IMR-90 (cell line): ENCODE measurements at regions not wholly inside any gene's neighbourhood (a gene's known extent, or its start where the extent isn't known, plus 50 kb on each side); places are given as distances from the start of the nearest gene placed in this dataset.

Source experiments
- ATAC-seq: fragments of 200-7000 bp; cut with Tn5 transposase; 2 replicates; pipeline ENCODE4 v1.9.1; 2020; ENCODE audit warnings: low read depth, mild to moderate bottlenecking, moderate library complexity
- BruUV-seq: library from RNA; stranded (reverse); fragments of 400-500 nt; replicated peaks from 2 replicates; lab custom pipeline; 2021; lab: Mats Ljungman, UMichigan
- CTCF ChIA-PET: fragments of 300-600 bp; formaldehyde crosslinking; extraction: SDS; loops from one replicate; lab custom pipeline; 2021; ENCODE audit warnings: antibody characterized with exemption; lab: Yijun Ruan, JAX
- POLR2A ChIA-PET: fragments of 300-600 bp; sonication (Branson Sonifier 250); formaldehyde crosslinking; loops from one replicate; lab custom pipeline; 2022; ENCODE audit warnings: antibody characterized with exemption; ENCODE audit not compliant: unreplicated experiment; lab: Charles Lee
- DNase-seq: peaks from one replicate; pipeline ENCODE4 v3.0.0; 2013
- H2AFZ ChIP-seq: replicated peaks from 2 replicates; pipeline ENCODE3; 2013; ENCODE audit warnings: low read length, mild to moderate bottlenecking; ENCODE audit not compliant: poor library complexity
- H2AK5ac ChIP-seq: 2 replicates; pipeline ENCODE4 v1.6.1; 2013; ENCODE audit warnings: low read depth, low read length, inconsistent platforms
- H2AK9ac ChIP-seq: replicated peaks from 2 replicates; pipeline ENCODE3; 2013; ENCODE audit warnings: mild to moderate bottlenecking, low read depth, low read length, moderate library complexity; ENCODE audit not compliant: poor library complexity
- H2BK120ac ChIP-seq: 2 replicates; pipeline ENCODE4 v1.6.1; 2013; ENCODE audit warnings: low read depth, low read length, inconsistent platforms
- H2BK15ac ChIP-seq: 3 replicates; pipeline ENCODE4 v1.6.1; 2013; ENCODE audit warnings: low read depth, low read length, inconsistent platforms
- H2BK20ac ChIP-seq: 2 replicates; pipeline ENCODE4 v1.6.1; 2013; ENCODE audit warnings: low read depth, mild to moderate bottlenecking, inconsistent platforms, low read length, moderate library complexity
- H2BK5ac ChIP-seq: 2 replicates; pipeline ENCODE4 v1.6.1; 2013; ENCODE audit warnings: mild to moderate bottlenecking, low read depth, low read length, inconsistent platforms; ENCODE audit not compliant: poor library complexity, severe bottlenecking
- H3K14ac ChIP-seq: replicated peaks from 2 replicates; pipeline ENCODE4 v1.6.1; 2013; ENCODE audit warnings: low read depth, low read length, inconsistent platforms
- H3K18ac ChIP-seq: 2 replicates; pipeline ENCODE4 v1.6.1; 2013; ENCODE audit warnings: low read depth, low read length, control low read depth
- H3K23ac ChIP-seq: 2 replicates; pipeline ENCODE4 v1.6.1; 2013; ENCODE audit warnings: low read depth, low read length, inconsistent platforms
- H3K27ac ChIP-seq: 2 replicates; pipeline ENCODE4 v1.5.1; 2013; ENCODE audit warnings: mild to moderate bottlenecking, control low read depth, low read length; ENCODE audit not compliant: insufficient read depth
- H3K27me3 ChIP-seq: 2 replicates; pipeline ENCODE4 v1.6.1; 2013; ENCODE audit warnings: low read length; ENCODE audit not compliant: control insufficient read depth, insufficient read depth
- H3K36me3 ChIP-seq: 2 replicates; pipeline ENCODE4 v1.6.1; 2013; ENCODE audit warnings: low read length, mixed read lengths; ENCODE audit not compliant: control insufficient read depth, insufficient read depth
- H3K4ac ChIP-seq: 2 replicates; pipeline ENCODE4 v1.6.1; 2013; ENCODE audit warnings: low read depth, low read length, inconsistent platforms
- H3K4me1 ChIP-seq: 2 replicates; pipeline ENCODE4 v1.6.1; 2013; ENCODE audit warnings: low read length, mixed read lengths; ENCODE audit not compliant: control insufficient read depth, insufficient read depth
- H3K4me2 ChIP-seq: 2 replicates; pipeline ENCODE4 v1.6.1; 2013; ENCODE audit warnings: low read depth, mild to moderate bottlenecking, control low read depth, low read length, moderate library complexity
- H3K4me3 ChIP-seq: 2 replicates; pipeline ENCODE4 v1.5.1; 2013; ENCODE audit warnings: low read depth, mild to moderate bottlenecking, control low read depth, low read length, moderate library complexity; ENCODE audit not compliant: insufficient read depth
- H3K56ac ChIP-seq: 2 replicates; pipeline ENCODE4 v1.6.1; 2013; ENCODE audit warnings: low read length, inconsistent platforms; ENCODE audit not compliant: insufficient read depth; ENCODE audit errors: extremely low read depth
- H3K79me1 ChIP-seq, 2 experiments: 2 replicates each; pipeline ENCODE4 v1.6.1; 2013; ENCODE audit warnings: low read length in 2 of 2, inconsistent platforms in 1 of 2, low read depth in 1 of 2
- H3K9ac ChIP-seq: 2 replicates; pipeline ENCODE4 v1.6.1; 2013; ENCODE audit warnings: low read depth, low read length, control low read depth
- H3K9me1 ChIP-seq: 2 replicates; pipeline ENCODE4 v1.6.1; 2013; ENCODE audit warnings: low read length, inconsistent platforms; ENCODE audit not compliant: insufficient read depth
- H3K9me3 ChIP-seq: 2 replicates; pipeline ENCODE4 v1.6.1; 2013; ENCODE audit warnings: low read length; ENCODE audit not compliant: control insufficient read depth, insufficient read depth
- H4K20me1 ChIP-seq: 2 replicates; pipeline ENCODE4 v1.6.1; 2013; ENCODE audit warnings: low read length, inconsistent platforms; ENCODE audit not compliant: insufficient read depth
- H4K5ac ChIP-seq: 2 replicates; pipeline ENCODE4 v1.6.1; 2013; ENCODE audit warnings: mild to moderate bottlenecking, low read depth, low read length, control low read depth
- H4K8ac ChIP-seq, 2 experiments: 2 replicates each; pipeline ENCODE4 v1.6.1; 2013; ENCODE audit warnings: low read depth in 2 of 2, low read length in 2 of 2, control low read depth in 1 of 2, inconsistent platforms in 1 of 2
- H4K91ac ChIP-seq: 2 replicates; pipeline ENCODE4 v1.6.1; 2013; ENCODE audit warnings: low read depth, low read length, inconsistent platforms; ENCODE audit not compliant: insufficient read depth
- CTCF ChIP-seq: conservative IDR thresholded peaks from 2 replicates; pipeline ENCODE4 v1.5.1; 2012; ENCODE audit warnings: mild to moderate bottlenecking, low read depth, low read length, improper control_type of control experiment
- POLR2A ChIP-seq: IDR thresholded peaks from 2 replicates; pipeline ENCODE4 v1.6.1; 2012; ENCODE audit warnings: mild to moderate bottlenecking, low read depth, low read length
- WGBS, 2 experiments: methylation state at CpG; one replicate each; pipeline versions ENCODE4 v1.1.5 to v1.1.7; 2013; ENCODE audit warnings: missing lambda C conversion rate in 2 of 2; ENCODE audit not compliant: insufficient read length in 1 of 2; ENCODE audit errors: extremely low coverage in 2 of 2; 5-methylcytosine and 5-hydroxymethylcytosine counted together
- dilution Hi-C: fragments of 300-500 bp; cut with HindIII; formaldehyde crosslinking; loops from one replicate; pipeline ENCODE4 v1.14.3; 2018; ENCODE audit warnings: low sequenced_read_pairs; ENCODE audit not compliant: unreplicated experiment
- in situ Hi-C: fragments of 300-500 bp; cut with MboI; formaldehyde crosslinking; loops from 3 replicates; pipeline ENCODE4 v1.14.3; 2019; ENCODE audit warnings: low sequenced_read_pairs, inconsistent platforms, mixed read lengths
- intact Hi-C: fragments of 100-400 bp; cut with micrococcal nuclease; formaldehyde crosslinking; loops from 2 replicates; pipeline ENCODE4 v1.10.0; 2022

GRCh38 chrX:114065577-114066223 is 518.2 kb upstream of the HTR2C start:
- Histone ChIP-seq H2BK120ac (no peak overlapping the region), H2BK20ac (no peak overlapping the region), H3K9ac (no peak overlapping the region), H3K9me1 (no peaks in the 10 kb centered on the region), H2AFZ (no peak overlapping the region), H4K5ac (no peak overlapping the region), H3K4ac (no peak overlapping the region), H3K79me1 (no peaks in the 10 kb centered on the region), H3K4me2 (no peak overlapping the region), H2AK5ac (no peak overlapping the region), H3K4me3 (no peak overlapping the region), H3K23ac (no peak overlapping the region), H2AK9ac (no peak overlapping the region), H4K20me1 (no peaks in the 10 kb centered on the region), H4K8ac (no peak overlapping the region), H3K56ac (no peak overlapping the region), H3K27ac (no peak overlapping the region), H3K27me3 (peaks cover 2% of the 10 kb centered on the region), H2BK5ac (no peak overlapping the region), H2BK15ac (no peak overlapping the region), H3K36me3 (no peaks in the 10 kb centered on the region), H3K9me3 (no peaks in the 10 kb centered on the region), H3K4me1 (no peaks in the 10 kb centered on the region), H4K91ac (no peak overlapping the region), H3K14ac (no peak overlapping the region), H3K18ac (no peak overlapping the region)
- BruUV-seq, result no TSS peak
- intact Hi-C loops, result no loop called here
- dilution Hi-C loops, result no loop called here
- in situ Hi-C loops, result no loop called here
- TF ChIP-seq CTCF (no peak), POLR2A (no peak)
- DNase-seq (no peak), ATAC-seq (no peak)
- ChIA-PET POLR2A (no interaction called here), CTCF (no interaction called here)
- 52% methylated on average over 2 of the region's 4 CpGs; no CpG with 5 or more reads in 1 of the 2 experiments for WGBS, 2 experiments
